H1 (cell line): ENCODE measurements at regions not wholly inside any gene's neighbourhood (a gene's known extent, or its start where the extent isn't known, plus 50 kb on each side); places are given as distances from the start of the nearest gene placed in this dataset.

Experiments used
- BRCA1 ChIP-seq: IDR thresholded peaks from 2 replicates; pipeline ENCODE4 v1.6.1; 2012; ENCODE audit warnings: low read depth, low read length, improper control_type of control experiment
- CTCF ChIP-seq, 3 experiments: IDR thresholded peaks; 1 replicate in 2 of 3; 2 replicates in 1 of 3; pipeline versions ENCODE4 v1.5.1 to v1.6.1; 2011; ENCODE audit warnings: low read length in 3 of 3, mild to moderate bottlenecking in 3 of 3, inconsistent platforms in 2 of 3, low read depth in 1 of 3, moderate library complexity in 1 of 3; ENCODE audit not compliant: insufficient read depth in 1 of 3; ENCODE audit errors: control extremely low read depth in 1 of 3
- GABPA ChIP-seq: IDR thresholded peaks from 2 replicates; pipeline ENCODE4 v1.6.1; 2011; ENCODE audit warnings: mild to moderate bottlenecking, low read length, moderate library complexity, borderline replicate concordance; ENCODE audit not compliant: insufficient read depth
- HDAC2 ChIP-seq, 2 experiments: fragments of 300-600 bp in 1 of 2; sonication (generic) in 1 of 2; IDR thresholded peaks; 2 replicates each; pipeline ENCODE4 v1.6.1; 2011 to 2012; ENCODE audit warnings: low read depth in 2 of 2, low read length in 2 of 2, mild to moderate bottlenecking in 2 of 2, moderate library complexity in 2 of 2, borderline replicate concordance in 1 of 2, inconsistent platforms in 1 of 2
- JUN ChIP-seq: IDR thresholded peaks from 2 replicates; pipeline ENCODE4 v1.6.1; 2011; ENCODE audit warnings: low read depth, mild to moderate bottlenecking, improper control_type of control experiment, low read length
- JUND ChIP-seq: IDR thresholded peaks from 2 replicates; pipeline ENCODE4 v1.6.1; 2011; ENCODE audit warnings: mild to moderate bottlenecking, improper control_type of control experiment, low read length
- KDM1A ChIP-seq: fragments of 200-600, 300-600 bp; sonication (generic); IDR thresholded peaks from 2 replicates; pipeline ENCODE4 v1.7.1; 2016; ENCODE audit warnings: mild to moderate bottlenecking, low read length, borderline replicate concordance
- MAX ChIP-seq: IDR thresholded peaks from 2 replicates; pipeline ENCODE4 v1.6.1; 2012; ENCODE audit warnings: inconsistent platforms
- NRF1 ChIP-seq: IDR thresholded peaks from 2 replicates; pipeline ENCODE4 v1.6.1; 2011; ENCODE audit warnings: mild to moderate bottlenecking, low read depth, low read length, improper control_type of control experiment
- POLR2A ChIP-seq, 2 experiments: IDR thresholded peaks; 1 replicate in 1 of 2; 2 replicates in 1 of 2; pipeline ENCODE4 v1.6.1; 2011; ENCODE audit warnings: low read depth in 2 of 2, low read length in 2 of 2, mild to moderate bottlenecking in 2 of 2; ENCODE audit errors: control extremely low read depth in 1 of 2
- SRF ChIP-seq: IDR thresholded peaks from 2 replicates; pipeline ENCODE4 v1.6.1; 2011; ENCODE audit warnings: mild to moderate bottlenecking, low read depth, low read length, moderate library complexity
- TAF1 ChIP-seq: IDR thresholded peaks from 2 replicates; pipeline ENCODE4 v1.6.1; 2011; ENCODE audit warnings: mild to moderate bottlenecking, low read depth, low read length
- TEAD4 ChIP-seq: IDR thresholded peaks from 2 replicates; pipeline ENCODE4 v1.6.1; 2012; ENCODE audit warnings: low read depth, low read length, inconsistent platforms, mixed read lengths
- ZNF274 ChIP-seq: IDR thresholded peaks from 2 replicates; pipeline ENCODE4 v1.7.0; 2012; ENCODE audit warnings: low read length, borderline replicate concordance; ENCODE audit errors: extremely low read depth

GRCh38 chr9:104386425-104387069 is 117.5 kb upstream of the OR13F1 start:
- TF ChIP-seq CTCF (IDR thresholded peaks at IDR 0.05; ENCODE audit: control extremely low read depth in 1 of 3, insufficient read depth in 1 of 3, low read depth in 1 of 3, low read length in 3 of 3) (peak in 2 of 3 experiments; percentile 57 to 73; a peak in 2 of 4 replicates), JUN (no peak), TAF1 (no peak), JUND (no peak), ZNF274 (no peak), POLR2A (IDR thresholded peaks at IDR 0.05; ENCODE audit: control extremely low read depth in 1 of 2, low read depth in 2 of 2, low read length in 2 of 2) (no peak), HDAC2 (IDR thresholded peaks at IDR 0.05; ENCODE audit: borderline replicate concordance in 1 of 2, low read depth in 2 of 2, low read length in 2 of 2) (no peak), NRF1 (no peak), TEAD4 (no peak), SRF (no peak), MAX (no peak), BRCA1 (no peak), GABPA (no peak), KDM1A (no peak)
